Activated naive CD8-positive, alpha-beta T cell treated with anti-CD3 and anti-CD28 coated beads, Interleukin-2, amount 10 ng/mL, durations not matched to agents 7 days and 5 days (primary cell): ENCODE measurements at regions not wholly inside any gene's neighbourhood (a gene's known extent, or its start where the extent isn't known, plus 50 kb on each side); places are given as distances from the start of the nearest gene placed in this dataset.

Experiments used
- ATAC-seq: fragments of 150-1000 bp; cut with Tn5 transposase; one replicate; pipeline ENCODE4 v1.10.0; 2021; ENCODE audit warnings: low read depth, moderate library complexity
- POLR2A ChIA-PET: fragments of 350-600 bp; sonication (Branson Sonifier 250); formaldehyde crosslinking; loops from one replicate; lab custom pipeline; 2021; ENCODE audit warnings: antibody characterized with exemption; lab: Charles Lee
- DNase-seq: peaks from one replicate; pipeline ENCODE4 v3.0.0; 2021
- H3K27ac Mint-ChIP-seq: one replicate; pipeline ENCODE4 v1.8.0; 2022; ENCODE audit warnings: mild to moderate bottlenecking, mixed read lengths
- H3K27me3 Mint-ChIP-seq: one replicate; pipeline ENCODE4 v1.8.0; 2022; ENCODE audit warnings: mild to moderate bottlenecking, moderate library complexity, mixed read lengths
- H3K36me3 Mint-ChIP-seq: one replicate; pipeline ENCODE4 v1.8.0; 2021; ENCODE audit warnings: mild to moderate bottlenecking, mixed read lengths
- H3K4me1 Mint-ChIP-seq: one replicate; pipeline ENCODE4 v1.8.0; 2021; ENCODE audit warnings: mixed read lengths
- H3K4me3 Mint-ChIP-seq: one replicate; pipeline ENCODE4 v1.8.0; 2022; ENCODE audit warnings: mild to moderate bottlenecking, moderate library complexity, mixed read lengths
- H3K9me3 Mint-ChIP-seq: one replicate; pipeline ENCODE4 v1.8.0; 2021; ENCODE audit warnings: mixed read lengths

- no peaks in the 10 kb centered on the region for H3K27me3 Mint-ChIP-seq
These were observed 933.6 kb downstream of the EFNA5 start for GRCh38 chr5:106737111-106737510.

GRCh38 chr5:106732624-106733023 is 938.1 kb downstream of the EFNA5 start:
- Mint-ChIP-seq H3K27me3 (no peaks in the 10 kb centered on the region), H3K9me3 (peaks cover 21% of the 10 kb centered on the region), H3K4me1 (no peaks in the 10 kb centered on the region), H3K4me3 (no peak overlapping the region), H3K36me3 (no peaks in the 10 kb centered on the region), H3K27ac (no peak overlapping the region)
- no peak for DNase-seq
- POLR2A ChIA-PET: no interaction called here
- no peak for ATAC-seq

More at GRCh38 chr5:106737111-106737510, 933.6 kb downstream of the EFNA5 start:
- H3K4me3 Mint-ChIP-seq: no peak overlapping the region
- POLR2A ChIA-PET: no interaction called here
- no peaks in the 10 kb centered on the region for H3K36me3 Mint-ChIP-seq
- ATAC-seq (no peak), DNase-seq (no peak)
- H3K9me3 Mint-ChIP-seq: peaks cover 14% of the 10 kb centered on the region
- no peak overlapping the region for H3K27ac Mint-ChIP-seq
- no peaks in the 10 kb centered on the region for H3K4me1 Mint-ChIP-seq

DNA sequence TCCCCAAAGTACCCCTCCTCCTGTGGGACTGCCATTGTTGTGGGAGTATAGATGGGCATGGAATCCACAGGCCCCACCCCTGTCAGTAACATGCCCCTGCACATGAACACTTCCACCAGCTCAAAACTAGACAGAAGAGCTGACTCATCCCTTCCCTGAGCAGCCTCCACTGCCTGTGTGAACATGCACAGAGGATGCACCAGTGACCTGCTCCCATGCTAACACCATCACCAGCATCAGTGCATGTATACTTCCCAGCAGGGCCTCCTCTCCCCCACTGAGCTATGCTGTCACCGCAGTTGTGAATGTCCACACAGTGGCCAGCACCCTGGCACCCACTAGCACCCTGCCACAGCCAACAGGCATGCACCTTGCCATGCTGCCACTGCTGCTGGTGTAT is 939.8 kb downstream of the EFNA5 start:
- no peak overlapping the region for H3K27ac Mint-ChIP-seq
- H3K4me1 Mint-ChIP-seq: no peaks in the 10 kb centered on the region
- no peak overlapping the region for H3K4me3 Mint-ChIP-seq
- no peaks in the 10 kb centered on the region for H3K36me3 Mint-ChIP-seq
- peaks cover 21% of the 10 kb centered on the region for H3K9me3 Mint-ChIP-seq
- no peaks in the 10 kb centered on the region for H3K27me3 Mint-ChIP-seq
- POLR2A ChIA-PET: no interaction called here
- ATAC-seq (no peak), DNase-seq (no peak)

GRCh38 chr5:106730506-106730905 is 940.2 kb downstream of the EFNA5 start:
- Mint-ChIP-seq H3K27ac (no peak overlapping the region), H3K27me3 (no peaks in the 10 kb centered on the region), H3K9me3 (peaks cover 21% of the 10 kb centered on the region), H3K4me1 (no peaks in the 10 kb centered on the region), H3K4me3 (no peak overlapping the region), H3K36me3 (no peaks in the 10 kb centered on the region)
- POLR2A ChIA-PET: no interaction called here
- ATAC-seq: no peak
- DNase-seq: no peak

GRCh38 chr5:106728208-106728607 is 942.5 kb downstream of the EFNA5 start:
- POLR2A ChIA-PET: no interaction called here
- no peaks in the 10 kb centered on the region for H3K4me1 Mint-ChIP-seq
- no peaks in the 10 kb centered on the region for H3K36me3 Mint-ChIP-seq
- ATAC-seq (no peak), DNase-seq (no peak)
- no peaks in the 10 kb centered on the region for H3K27me3 Mint-ChIP-seq
- H3K9me3 Mint-ChIP-seq: peaks cover 13% of the 10 kb centered on the region
- H3K27ac Mint-ChIP-seq: no peak overlapping the region
- no peak overlapping the region for H3K4me3 Mint-ChIP-seq

GRCh38 chr5:106727071-106727470 is 943.7 kb downstream of the EFNA5 start:
- Mint-ChIP-seq H3K9me3 (peaks cover 7% of the 10 kb centered on the region), H3K27ac (no peak overlapping the region), H3K27me3 (no peaks in the 10 kb centered on the region), H3K4me1 (no peaks in the 10 kb centered on the region), H3K36me3 (no peaks in the 10 kb centered on the region), H3K4me3 (no peak overlapping the region)
- no peak for ATAC-seq
- no peak for DNase-seq
- POLR2A ChIA-PET: no interaction called here

DNA sequence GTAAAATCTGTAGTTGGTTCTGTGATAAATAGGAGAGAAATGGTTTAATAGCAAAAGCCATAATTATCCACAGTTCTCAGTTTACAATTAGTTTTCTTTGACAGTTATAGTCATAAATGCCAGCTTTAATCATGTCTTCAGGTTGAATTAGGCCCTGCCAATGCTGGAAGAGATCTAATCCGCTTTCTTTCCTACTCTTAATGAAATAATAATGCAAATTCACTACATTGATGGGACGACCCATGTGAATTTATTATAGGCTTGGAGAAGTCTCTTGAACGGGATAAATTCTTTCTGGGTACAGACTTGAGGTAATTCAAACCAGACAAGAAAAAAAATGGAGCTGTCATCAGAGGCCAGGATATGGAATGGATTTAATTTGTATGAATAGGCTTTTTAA is 950.4 kb downstream of the EFNA5 start:
- Mint-ChIP-seq H3K4me1 (no peaks in the 10 kb centered on the region), H3K4me3 (no peak overlapping the region), H3K27me3 (no peaks in the 10 kb centered on the region), H3K27ac (no peak overlapping the region), H3K9me3 (no peaks in the 10 kb centered on the region), H3K36me3 (no peaks in the 10 kb centered on the region)
- ATAC-seq (no peak), DNase-seq (no peak)
- POLR2A ChIA-PET: no interaction called here

DNA sequence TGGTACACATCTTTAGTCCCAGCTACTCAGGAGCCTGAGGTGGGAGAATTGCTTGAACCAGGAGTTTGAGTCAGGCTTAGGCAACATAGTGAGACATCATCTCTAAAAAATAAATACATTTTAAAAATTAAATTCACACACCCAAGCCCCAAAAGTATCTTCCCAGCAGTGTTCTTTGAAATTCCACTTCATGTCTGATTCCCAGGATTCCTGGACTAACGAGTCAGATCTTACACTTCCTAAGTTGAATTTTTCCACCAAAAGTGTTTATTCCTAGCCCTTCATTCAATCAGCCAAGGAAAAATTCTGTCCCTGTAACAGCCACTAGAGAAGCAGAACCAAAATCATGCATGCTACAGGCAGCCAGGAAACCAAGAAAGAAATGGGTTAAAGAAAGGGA is 970.9 kb downstream of the EFNA5 start:
- Mint-ChIP-seq H3K27me3 (no peaks in the 10 kb centered on the region), H3K27ac (no peak overlapping the region), H3K36me3 (no peaks in the 10 kb centered on the region), H3K4me1 (no peaks in the 10 kb centered on the region), H3K4me3 (no peak overlapping the region), H3K9me3 (no peaks in the 10 kb centered on the region)
- POLR2A ChIA-PET: no interaction called here
- DNase-seq: no peak
- no peak for ATAC-seq

DNA sequence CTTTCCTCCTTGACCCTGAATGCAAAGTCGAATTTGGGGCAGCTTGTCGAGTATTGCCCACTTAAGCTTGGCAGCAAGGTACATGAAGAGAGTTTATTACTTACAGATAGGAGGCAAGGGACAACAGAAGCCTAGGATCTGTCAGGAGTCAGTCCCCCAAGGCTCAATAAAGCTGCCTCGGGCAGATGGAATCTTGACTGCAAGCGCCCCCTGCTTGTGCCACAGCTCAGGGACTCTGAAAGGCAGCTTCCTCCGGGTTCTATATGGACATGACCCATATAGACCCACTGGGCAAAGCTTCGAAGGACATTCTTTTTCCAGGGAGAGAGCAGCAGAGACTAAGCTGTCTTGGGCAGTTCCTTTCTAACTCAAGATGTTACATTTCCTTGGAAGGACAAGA is 971.5 kb downstream of the EFNA5 start:
- H3K36me3 Mint-ChIP-seq: no peaks in the 10 kb centered on the region
- no peak overlapping the region for H3K27ac Mint-ChIP-seq
- POLR2A ChIA-PET: no interaction called here
- H3K4me1 Mint-ChIP-seq: no peaks in the 10 kb centered on the region
- no peaks in the 10 kb centered on the region for H3K27me3 Mint-ChIP-seq
- H3K4me3 Mint-ChIP-seq: no peak overlapping the region
- H3K9me3 Mint-ChIP-seq: no peaks in the 10 kb centered on the region
- DNase-seq (no peak), ATAC-seq (no peak)

DNA sequence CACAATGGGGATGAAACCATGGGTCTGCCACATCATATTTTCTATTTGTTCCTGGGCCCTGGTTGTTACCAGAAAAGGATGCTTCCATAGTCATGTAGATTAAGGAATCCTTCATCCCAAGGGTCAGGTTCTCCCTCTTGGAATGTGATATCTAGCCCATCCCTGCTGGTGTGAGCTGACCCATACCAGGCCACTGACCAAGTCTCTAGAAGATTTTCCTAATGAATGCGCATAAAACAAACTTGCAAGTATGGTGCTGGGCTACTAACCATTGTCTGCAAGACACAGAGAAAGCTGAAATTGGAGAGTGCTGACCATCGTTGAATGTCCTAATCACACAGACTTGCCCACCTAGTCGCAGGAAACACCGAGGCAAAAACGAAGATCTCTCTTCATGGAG is 972.6 kb downstream of the EFNA5 start:
- no peaks in the 10 kb centered on the region for H3K36me3 Mint-ChIP-seq
- H3K27ac Mint-ChIP-seq: no peak overlapping the region
- no peaks in the 10 kb centered on the region for H3K27me3 Mint-ChIP-seq
- H3K4me3 Mint-ChIP-seq: no peak overlapping the region
- POLR2A ChIA-PET: no interaction called here
- ATAC-seq: no peak
- H3K9me3 Mint-ChIP-seq: no peaks in the 10 kb centered on the region
- DNase-seq: no peak
- H3K4me1 Mint-ChIP-seq: no peaks in the 10 kb centered on the region

GRCh38 chr5:106691701-106692100 is 979.0 kb downstream of the EFNA5 start:
- H3K36me3 Mint-ChIP-seq: no peaks in the 10 kb centered on the region
- no peaks in the 10 kb centered on the region for H3K4me1 Mint-ChIP-seq
- no peak overlapping the region for H3K27ac Mint-ChIP-seq
- no peak overlapping the region for H3K4me3 Mint-ChIP-seq
- ATAC-seq (no peak), DNase-seq (no peak)
- no peaks in the 10 kb centered on the region for H3K27me3 Mint-ChIP-seq
- POLR2A ChIA-PET: no interaction called here
- peaks cover 2% of the 10 kb centered on the region for H3K9me3 Mint-ChIP-seq

DNA sequence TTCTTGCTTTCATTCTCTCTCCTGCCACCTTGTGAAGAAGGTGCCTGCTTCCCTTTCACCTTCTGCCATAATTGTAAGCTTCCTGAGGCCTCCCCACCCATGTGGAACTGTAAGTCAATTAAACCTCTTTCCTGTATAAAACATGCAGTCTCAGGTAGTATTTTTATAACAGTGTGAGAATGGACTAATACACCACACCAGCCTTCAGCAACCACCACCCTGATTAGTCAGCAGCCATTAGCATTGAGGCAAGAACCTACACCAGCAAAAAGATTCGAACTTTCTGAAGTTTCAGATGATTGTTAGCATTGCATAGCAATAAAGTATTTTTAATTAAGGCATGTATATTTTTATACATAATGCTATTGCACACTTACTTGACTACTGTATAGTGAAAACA is 980.2 kb downstream of the EFNA5 start:
- H3K27me3 Mint-ChIP-seq: no peaks in the 10 kb centered on the region
- DNase-seq: no peak

GRCh38 chr5:106680330-106680729 is 990.4 kb downstream of the EFNA5 start:
- H3K4me1 Mint-ChIP-seq: no peaks in the 10 kb centered on the region
- DNase-seq (no peak), ATAC-seq (no peak)
- peaks cover 6% of the 10 kb centered on the region for H3K9me3 Mint-ChIP-seq
- H3K27me3 Mint-ChIP-seq: no peaks in the 10 kb centered on the region
- POLR2A ChIA-PET: no interaction called here
- H3K27ac Mint-ChIP-seq: no peak overlapping the region
- H3K4me3 Mint-ChIP-seq: no peak overlapping the region
- no peaks in the 10 kb centered on the region for H3K36me3 Mint-ChIP-seq

More for the DNA sequence above, 980.2 kb downstream of the EFNA5 start:
- Mint-ChIP-seq H3K9me3 (peaks cover 2% of the 10 kb centered on the region), H3K36me3 (no peaks in the 10 kb centered on the region), H3K4me3 (no peak overlapping the region), H3K4me1 (no peaks in the 10 kb centered on the region), H3K27ac (no peak overlapping the region)
- ATAC-seq: no peak
- POLR2A ChIA-PET: no interaction called here

DNA sequence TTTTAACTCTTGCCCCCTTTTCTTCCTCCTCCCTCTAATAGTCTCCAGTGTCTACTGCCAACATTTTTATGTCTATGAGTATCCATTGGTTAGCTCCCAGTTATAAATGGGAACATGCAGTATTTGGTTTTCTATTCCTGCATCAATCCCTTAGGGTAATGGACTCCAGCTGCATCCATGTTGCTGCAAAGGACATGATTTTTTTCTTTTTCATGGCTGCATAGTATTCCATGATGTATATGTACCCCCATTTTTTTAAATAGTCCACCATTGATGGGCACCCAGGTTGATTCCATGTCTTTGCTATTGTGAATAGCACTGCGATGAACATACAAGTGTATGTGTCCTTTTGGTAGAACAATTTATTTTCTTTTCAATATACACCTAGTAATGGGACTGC is 993.7 kb downstream of the EFNA5 start:
- H3K4me3 Mint-ChIP-seq: no peak overlapping the region
- peaks cover 2% of the 10 kb centered on the region for H3K9me3 Mint-ChIP-seq
- DNase-seq (no peak), ATAC-seq (no peak)
- no peaks in the 10 kb centered on the region for H3K4me1 Mint-ChIP-seq
- no peaks in the 10 kb centered on the region for H3K36me3 Mint-ChIP-seq
- POLR2A ChIA-PET: no interaction called here
- no peak overlapping the region for H3K27ac Mint-ChIP-seq
- H3K27me3 Mint-ChIP-seq: no peaks in the 10 kb centered on the region

DNA sequence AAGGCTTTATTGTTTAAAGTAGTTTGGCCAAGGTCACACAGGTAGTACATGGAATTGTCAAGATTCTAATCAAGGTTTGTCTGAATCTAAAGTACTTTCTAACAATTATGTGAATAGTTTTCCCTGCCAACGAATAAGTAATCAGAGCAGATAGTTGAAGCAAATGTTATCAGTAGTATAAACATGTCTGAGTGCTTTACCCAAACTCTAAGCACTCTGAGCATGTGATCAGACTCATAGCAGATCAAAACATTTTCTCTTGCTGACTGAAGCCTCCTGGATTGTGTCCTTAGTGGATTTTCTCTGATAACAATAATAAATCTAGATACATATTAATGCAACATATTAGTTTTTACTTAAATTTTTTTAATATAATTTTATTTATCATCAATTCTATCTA is 995.0 kb downstream of the EFNA5 start:
- Mint-ChIP-seq H3K4me3 (no peak overlapping the region), H3K9me3 (peaks cover 2% of the 10 kb centered on the region), H3K27me3 (no peaks in the 10 kb centered on the region), H3K36me3 (no peaks in the 10 kb centered on the region), H3K4me1 (no peaks in the 10 kb centered on the region), H3K27ac (no peak overlapping the region)
- ATAC-seq: no peak
- POLR2A ChIA-PET: no interaction called here
- DNase-seq: no peak
